ENCODE measurements at regions not wholly inside any gene's neighbourhood (a gene's known extent, or its start where the extent isn't known, plus 50 kb on each side); places are given as distances from the start of the nearest gene placed in this dataset.

DNA sequence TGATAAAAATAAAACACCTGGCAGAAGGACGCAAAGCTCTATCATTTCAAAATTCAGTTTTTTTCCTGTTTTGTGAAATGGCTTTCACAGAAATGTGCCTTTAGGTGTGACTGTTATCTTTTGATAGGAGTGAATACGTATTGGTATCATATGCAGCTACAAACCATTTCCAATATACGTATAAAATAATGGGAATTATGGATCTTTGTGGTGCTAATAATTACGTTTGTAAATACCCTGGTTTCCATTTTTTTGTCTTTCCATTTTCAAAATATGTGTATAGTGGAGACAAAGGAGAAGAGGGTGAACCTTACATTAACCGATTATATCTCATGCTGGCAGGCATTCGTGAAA lies 108.7 kb upstream of the GMDS start:
- TF ChIP-seq, protein P1, sequence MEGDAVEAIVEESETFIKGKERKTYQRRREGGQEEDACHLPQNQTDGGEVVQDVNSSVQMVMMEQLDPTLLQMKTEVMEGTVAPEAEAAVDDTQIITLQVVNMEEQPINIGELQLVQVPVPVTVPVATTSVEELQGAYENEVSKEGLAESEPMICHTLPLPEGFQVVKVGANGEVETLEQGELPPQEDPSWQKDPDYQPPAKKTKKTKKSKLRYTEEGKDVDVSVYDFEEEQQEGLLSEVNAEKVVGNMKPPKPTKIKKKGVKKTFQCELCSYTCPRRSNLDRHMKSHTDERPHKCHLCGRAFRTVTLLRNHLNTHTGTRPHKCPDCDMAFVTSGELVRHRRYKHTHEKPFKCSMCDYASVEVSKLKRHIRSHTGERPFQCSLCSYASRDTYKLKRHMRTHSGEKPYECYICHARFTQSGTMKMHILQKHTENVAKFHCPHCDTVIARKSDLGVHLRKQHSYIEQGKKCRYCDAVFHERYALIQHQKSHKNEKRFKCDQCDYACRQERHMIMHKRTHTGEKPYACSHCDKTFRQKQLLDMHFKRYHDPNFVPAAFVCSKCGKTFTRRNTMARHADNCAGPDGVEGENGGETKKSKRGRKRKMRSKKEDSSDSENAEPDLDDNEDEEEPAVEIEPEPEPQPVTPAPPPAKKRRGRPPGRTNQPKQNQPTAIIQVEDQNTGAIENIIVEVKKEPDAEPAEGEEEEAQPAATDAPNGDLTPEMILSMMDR (IDR thresholded peaks at IDR 0.05; ENCODE audit: low read depth, low read length, poor library complexity, severe bottlenecking): no peak
- no peak for TF ChIP-seq EZH2phosphoT487 (IDR thresholded peaks at IDR 0.05; ENCODE audit: borderline replicate concordance, low read length)

Measured in DOHH2 (cell line).